ENCODE measurements at regions not wholly inside any gene's neighbourhood (a gene's known extent, or its start where the extent isn't known, plus 50 kb on each side); places are given as distances from the start of the nearest gene placed in this dataset.

GRCh38 chr2:226413498-226414130, 386.0 kb downstream of the IRS1 start:
- no peak overlapping the region for H3K27ac ChIP-seq (ENCODE audit: low read length)
- no peaks in the 10 kb centered on the region for H3K9me3 ChIP-seq (ENCODE audit: control insufficient read depth in 2 of 2, low read length in 2 of 2)
- no peak overlapping the region for H3K9ac ChIP-seq (ENCODE audit: low read length in 2 of 2)
- H3K36me3 ChIP-seq (ENCODE audit: control insufficient read depth in 2 of 2, insufficient read depth in 2 of 2, low read length in 2 of 2) = no peaks in the 10 kb centered on the region
- H3K4me1 ChIP-seq (ENCODE audit: control insufficient read depth, insufficient read depth, low read length) = no peaks in the 10 kb centered on the region
- H3K27me3 ChIP-seq (ENCODE audit: control insufficient read depth in 1 of 2, insufficient read depth in 2 of 2, low read length in 2 of 2) = no peaks in the 10 kb centered on the region
- no peak overlapping the region for H3K4me3 ChIP-seq (ENCODE audit: low read length in 2 of 2)

GRCh38 chr2:226411727-226412360, 387.8 kb downstream of the IRS1 start:
- Histone ChIP-seq H3K9ac (ENCODE audit: low read length in 2 of 2) (no peak overlapping the region), H3K4me3 (ENCODE audit: low read length in 2 of 2) (no peak overlapping the region), H3K27ac (ENCODE audit: low read length) (no peak overlapping the region), H3K9me3 (ENCODE audit: control insufficient read depth in 2 of 2, low read length in 2 of 2) (no peaks in the 10 kb centered on the region), H3K4me1 (ENCODE audit: control insufficient read depth, insufficient read depth, low read length) (no peaks in the 10 kb centered on the region), H3K27me3 (ENCODE audit: control insufficient read depth in 1 of 2, insufficient read depth in 2 of 2, low read length in 2 of 2) (no peaks in the 10 kb centered on the region), H3K36me3 (ENCODE audit: control insufficient read depth in 2 of 2, insufficient read depth in 2 of 2, low read length in 2 of 2) (no peaks in the 10 kb centered on the region)

GRCh38 chr2:226411205-226411604, 388.4 kb downstream of the IRS1 start:
- Histone ChIP-seq H3K9me3 (ENCODE audit: control insufficient read depth in 2 of 2, low read length in 2 of 2) (no peaks in the 10 kb centered on the region), H3K27me3 (ENCODE audit: control insufficient read depth in 1 of 2, insufficient read depth in 2 of 2, low read length in 2 of 2) (no peaks in the 10 kb centered on the region), H3K9ac (ENCODE audit: low read length in 2 of 2) (no peak overlapping the region), H3K4me1 (ENCODE audit: control insufficient read depth, insufficient read depth, low read length) (no peaks in the 10 kb centered on the region), H3K4me3 (ENCODE audit: low read length in 2 of 2) (no peak overlapping the region), H3K36me3 (ENCODE audit: control insufficient read depth in 2 of 2, insufficient read depth in 2 of 2, low read length in 2 of 2) (no peaks in the 10 kb centered on the region), H3K27ac (ENCODE audit: low read length) (no peak overlapping the region)

GRCh38 chr2:226410247-226410835, 389.3 kb downstream of the IRS1 start:
- no peaks in the 10 kb centered on the region for H3K27me3 ChIP-seq (ENCODE audit: control insufficient read depth in 1 of 2, insufficient read depth in 2 of 2, low read length in 2 of 2)
- H3K9me3 ChIP-seq (ENCODE audit: control insufficient read depth in 2 of 2, low read length in 2 of 2) = no peaks in the 10 kb centered on the region
- no peak overlapping the region for H3K9ac ChIP-seq (ENCODE audit: low read length in 2 of 2)
- no peak overlapping the region for H3K4me3 ChIP-seq (ENCODE audit: low read length in 2 of 2)
- H3K36me3 ChIP-seq (ENCODE audit: control insufficient read depth in 2 of 2, insufficient read depth in 2 of 2, low read length in 2 of 2) = no peaks in the 10 kb centered on the region
- H3K4me1 ChIP-seq (ENCODE audit: control insufficient read depth, insufficient read depth, low read length) = no peaks in the 10 kb centered on the region
- H3K27ac ChIP-seq (ENCODE audit: low read length) = no peak overlapping the region

GRCh38 chr2:226409134-226409533, 390.5 kb downstream of the IRS1 start:
- Histone ChIP-seq H3K9ac (ENCODE audit: low read length in 2 of 2) (no peak overlapping the region), H3K9me3 (ENCODE audit: control insufficient read depth in 2 of 2, low read length in 2 of 2) (no peaks in the 10 kb centered on the region), H3K27me3 (ENCODE audit: control insufficient read depth in 1 of 2, insufficient read depth in 2 of 2, low read length in 2 of 2) (no peaks in the 10 kb centered on the region), H3K27ac (ENCODE audit: low read length) (no peak overlapping the region), H3K36me3 (ENCODE audit: control insufficient read depth in 2 of 2, insufficient read depth in 2 of 2, low read length in 2 of 2) (no peaks in the 10 kb centered on the region), H3K4me1 (ENCODE audit: control insufficient read depth, insufficient read depth, low read length) (no peaks in the 10 kb centered on the region), H3K4me3 (ENCODE audit: low read length in 2 of 2) (no peak overlapping the region)

GRCh38 chr2:226408141-226408540, 391.5 kb downstream of the IRS1 start:
- Histone ChIP-seq H3K27ac (ENCODE audit: low read length) (no peak overlapping the region), H3K9me3 (ENCODE audit: control insufficient read depth in 2 of 2, low read length in 2 of 2) (no peaks in the 10 kb centered on the region), H3K9ac (ENCODE audit: low read length in 2 of 2) (no peak overlapping the region), H3K36me3 (ENCODE audit: control insufficient read depth in 2 of 2, insufficient read depth in 2 of 2, low read length in 2 of 2) (no peaks in the 10 kb centered on the region), H3K4me1 (ENCODE audit: control insufficient read depth, insufficient read depth, low read length) (no peaks in the 10 kb centered on the region), H3K4me3 (ENCODE audit: low read length in 2 of 2) (no peak overlapping the region), H3K27me3 (ENCODE audit: control insufficient read depth in 1 of 2, insufficient read depth in 2 of 2, low read length in 2 of 2) (no peaks in the 10 kb centered on the region)

- Histone ChIP-seq H3K36me3 (ENCODE audit: control insufficient read depth in 2 of 2, insufficient read depth in 2 of 2, low read length in 2 of 2) (no peaks in the 10 kb centered on the region), H3K27me3 (ENCODE audit: control insufficient read depth in 1 of 2, insufficient read depth in 2 of 2, low read length in 2 of 2) (no peaks in the 10 kb centered on the region), H3K4me3 (ENCODE audit: low read length in 2 of 2) (no peak overlapping the region), H3K27ac (ENCODE audit: low read length) (no peak overlapping the region), H3K4me1 (ENCODE audit: control insufficient read depth, insufficient read depth, low read length) (no peaks in the 10 kb centered on the region), H3K9ac (ENCODE audit: low read length in 2 of 2) (no peak overlapping the region), H3K9me3 (ENCODE audit: control insufficient read depth in 2 of 2, low read length in 2 of 2) (no peaks in the 10 kb centered on the region)
These were observed 392.5 kb downstream of the IRS1 start for GRCh38 chr2:226407135-226407534.

GRCh38 chr2:226405465-226405864, 394.2 kb downstream of the IRS1 start:
- H3K9ac ChIP-seq (ENCODE audit: low read length in 2 of 2) = no peak overlapping the region
- H3K9me3 ChIP-seq (ENCODE audit: control insufficient read depth in 2 of 2, low read length in 2 of 2) = no peaks in the 10 kb centered on the region
- H3K4me3 ChIP-seq (ENCODE audit: low read length in 2 of 2) = no peak overlapping the region

GRCh38 chr2:226403369-226403768, 396.3 kb downstream of the IRS1 start:
- H3K36me3 ChIP-seq (ENCODE audit: control insufficient read depth in 2 of 2, insufficient read depth in 2 of 2, low read length in 2 of 2) = no peaks in the 10 kb centered on the region
- H3K27me3 ChIP-seq (ENCODE audit: control insufficient read depth in 1 of 2, insufficient read depth in 2 of 2, low read length in 2 of 2) = no peaks in the 10 kb centered on the region
- H3K4me3 ChIP-seq (ENCODE audit: low read length in 2 of 2) = no peak overlapping the region
- H3K9ac ChIP-seq (ENCODE audit: low read length in 2 of 2) = no peak overlapping the region
- no peak overlapping the region for H3K27ac ChIP-seq (ENCODE audit: low read length)
- no peaks in the 10 kb centered on the region for H3K9me3 ChIP-seq (ENCODE audit: control insufficient read depth in 2 of 2, low read length in 2 of 2)
- no peaks in the 10 kb centered on the region for H3K4me1 ChIP-seq (ENCODE audit: control insufficient read depth, insufficient read depth, low read length)

More at GRCh38 chr2:226405465-226405864, 394.2 kb downstream of the IRS1 start:
- Histone ChIP-seq H3K27me3 (ENCODE audit: control insufficient read depth in 1 of 2, insufficient read depth in 2 of 2, low read length in 2 of 2) (no peaks in the 10 kb centered on the region), H3K4me1 (ENCODE audit: control insufficient read depth, insufficient read depth, low read length) (no peaks in the 10 kb centered on the region), H3K36me3 (ENCODE audit: control insufficient read depth in 2 of 2, insufficient read depth in 2 of 2, low read length in 2 of 2) (no peaks in the 10 kb centered on the region), H3K27ac (ENCODE audit: low read length) (no peak overlapping the region)

GRCh38 chr2:226399006-226399405, 400.6 kb downstream of the IRS1 start:
- Histone ChIP-seq H3K27me3 (ENCODE audit: control insufficient read depth in 1 of 2, insufficient read depth in 2 of 2, low read length in 2 of 2) (no peaks in the 10 kb centered on the region), H3K9me3 (ENCODE audit: control insufficient read depth in 2 of 2, low read length in 2 of 2) (no peaks in the 10 kb centered on the region), H3K9ac (ENCODE audit: low read length in 2 of 2) (no peak overlapping the region), H3K36me3 (ENCODE audit: control insufficient read depth in 2 of 2, insufficient read depth in 2 of 2, low read length in 2 of 2) (no peaks in the 10 kb centered on the region), H3K27ac (ENCODE audit: low read length) (no peak overlapping the region), H3K4me3 (ENCODE audit: low read length in 2 of 2) (no peak overlapping the region), H3K4me1 (ENCODE audit: control insufficient read depth, insufficient read depth, low read length) (no peaks in the 10 kb centered on the region)

GRCh38 chr2:226398580-226398979, 401.0 kb downstream of the IRS1 start:
- Histone ChIP-seq H3K4me1 (ENCODE audit: control insufficient read depth, insufficient read depth, low read length) (no peaks in the 10 kb centered on the region), H3K9me3 (ENCODE audit: control insufficient read depth in 2 of 2, low read length in 2 of 2) (no peaks in the 10 kb centered on the region), H3K9ac (ENCODE audit: low read length in 2 of 2) (no peak overlapping the region), H3K27ac (ENCODE audit: low read length) (no peak overlapping the region), H3K27me3 (ENCODE audit: control insufficient read depth in 1 of 2, insufficient read depth in 2 of 2, low read length in 2 of 2) (no peaks in the 10 kb centered on the region), H3K4me3 (ENCODE audit: low read length in 2 of 2) (no peak overlapping the region), H3K36me3 (ENCODE audit: control insufficient read depth in 2 of 2, insufficient read depth in 2 of 2, low read length in 2 of 2) (no peaks in the 10 kb centered on the region)
